NCI-H2196 (cell line): ENCODE measurements at regions not wholly inside any gene's neighbourhood (a gene's known extent, or its start where the extent isn't known, plus 50 kb on each side); places are given as distances from the start of the nearest gene placed in this dataset.

ENCODE experiments used
- DNase-seq: peaks from one replicate; lab custom pipeline; 2025; ENCODE audit not compliant: unreplicated experiment; lab: John Stamatoyannopoulos, UW

GRCh38 chr6:132101535-132101934, 150.4 kb upstream of the CCN2 start:
- DNase-seq, result no peak

GRCh38 chr6:132100388-132100990, 149.3 kb upstream of the CCN2 start:
- DNase-seq, result no peak

- no peak for DNase-seq
These were observed 145.8 kb upstream of the CCN2 start for GRCh38 chr6:132096996-132097395.

- DNase-seq, result no peak
These were observed 145.1 kb upstream of the CCN2 start for GRCh38 chr6:132096245-132096644.

- no peak for DNase-seq
These were observed 138.0 kb upstream of the CCN2 start for GRCh38 chr6:132089173-132089572.

GRCh38 chr6:132088150-132088549, 137.0 kb upstream of the CCN2 start:
- DNase-seq, result no peak

- DNase-seq, result no peak
These were observed 136.2 kb upstream of the CCN2 start for GRCh38 chr6:132087391-132087790.

GRCh38 chr6:132085731-132086130, 134.6 kb upstream of the CCN2 start:
- DNase-seq, result no peak

GRCh38 chr6:132084811-132085509, 133.8 kb upstream of the CCN2 start:
- no peak for DNase-seq

- DNase-seq, result no peak
These were observed 131.2 kb upstream of the CCN2 start for GRCh38 chr6:132082421-132082820.

- no peak for DNase-seq
These were observed 130.2 kb upstream of the CCN2 start for GRCh38 chr6:132081338-132081737.

GRCh38 chr6:132079286-132079685, 128.1 kb upstream of the CCN2 start:
- no peak for DNase-seq

- no peak for DNase-seq
These were observed 125.3 kb upstream of the CCN2 start for GRCh38 chr6:132076452-132076851.

GRCh38 chr6:132072831-132073230, 121.7 kb upstream of the CCN2 start:
- no peak for DNase-seq

- DNase-seq, result no peak
These were observed 121.1 kb upstream of the CCN2 start for GRCh38 chr6:132072271-132072670.

- no peak for DNase-seq
These were observed 119.2 kb upstream of the CCN2 start for GRCh38 chr6:132070356-132070755.

- DNase-seq, result no peak
These were observed 117.6 kb upstream of the CCN2 start for GRCh38 chr6:132068766-132069165.

GRCh38 chr6:132067286-132067685, 116.1 kb upstream of the CCN2 start:
- no peak for DNase-seq

- DNase-seq, result no peak
These were observed 114.4 kb upstream of the CCN2 start for GRCh38 chr6:132065556-132065955.

GRCh38 chr6:132063738-132064137, 112.6 kb upstream of the CCN2 start:
- DNase-seq, result no peak

- no peak for DNase-seq
These were observed 112.0 kb upstream of the CCN2 start for GRCh38 chr6:132063204-132063603.

- no peak for DNase-seq
These were observed 111.5 kb upstream of the CCN2 start for GRCh38 chr6:132062626-132063025.

- DNase-seq, result no peak
These were observed 110.2 kb upstream of the CCN2 start for GRCh38 chr6:132061381-132061780.
